T-helper 2 cell treated with Interferon-gamma antibody and Interleukin-4, amounts not matched to agents 5 μg/mL and 100 μg/mL, for 36 hours (primary cell): ENCODE measurements at regions not wholly inside any gene's neighbourhood (a gene's known extent, or its start where the extent isn't known, plus 50 kb on each side); places are given as distances from the start of the nearest gene placed in this dataset.

Experiments
- DNase-seq: peaks from one replicate; pipeline ENCODE4 v3.0.0; 2021; ENCODE audit warnings: low spot score
- H3K27ac Mint-ChIP-seq: one replicate; pipeline ENCODE4 v1.8.0; 2021; ENCODE audit warnings: mild to moderate bottlenecking, mixed read lengths
- H3K27me3 Mint-ChIP-seq: one replicate; pipeline ENCODE4 v1.8.0; 2021; ENCODE audit warnings: low read depth, mixed read lengths
- H3K36me3 Mint-ChIP-seq: one replicate; pipeline ENCODE4 v1.8.0; 2021; ENCODE audit warnings: low read depth, mixed read lengths
- H3K4me1 Mint-ChIP-seq: one replicate; pipeline ENCODE4 v1.8.0; 2021; ENCODE audit warnings: low read depth, mixed read lengths
- H3K4me3 Mint-ChIP-seq: one replicate; pipeline ENCODE4 v1.8.0; 2022; ENCODE audit warnings: mild to moderate bottlenecking, moderate library complexity, mixed read lengths
- H3K9me3 Mint-ChIP-seq: one replicate; pipeline ENCODE4 v1.8.0; 2021; ENCODE audit warnings: mixed read lengths

GRCh38 chr19:56927791-56928207 lies 87.3 kb upstream of the PEG3 start:
- Mint-ChIP-seq H3K4me1 (no peaks in the 10 kb centered on the region), H3K27ac (no peak overlapping the region), H3K4me3 (no peak overlapping the region), H3K36me3 (peaks cover 2% of the 10 kb centered on the region), H3K9me3 (peaks cover 72% of the 10 kb centered on the region), H3K27me3 (no peaks in the 10 kb centered on the region)
- DNase-seq = no peak

DNA sequence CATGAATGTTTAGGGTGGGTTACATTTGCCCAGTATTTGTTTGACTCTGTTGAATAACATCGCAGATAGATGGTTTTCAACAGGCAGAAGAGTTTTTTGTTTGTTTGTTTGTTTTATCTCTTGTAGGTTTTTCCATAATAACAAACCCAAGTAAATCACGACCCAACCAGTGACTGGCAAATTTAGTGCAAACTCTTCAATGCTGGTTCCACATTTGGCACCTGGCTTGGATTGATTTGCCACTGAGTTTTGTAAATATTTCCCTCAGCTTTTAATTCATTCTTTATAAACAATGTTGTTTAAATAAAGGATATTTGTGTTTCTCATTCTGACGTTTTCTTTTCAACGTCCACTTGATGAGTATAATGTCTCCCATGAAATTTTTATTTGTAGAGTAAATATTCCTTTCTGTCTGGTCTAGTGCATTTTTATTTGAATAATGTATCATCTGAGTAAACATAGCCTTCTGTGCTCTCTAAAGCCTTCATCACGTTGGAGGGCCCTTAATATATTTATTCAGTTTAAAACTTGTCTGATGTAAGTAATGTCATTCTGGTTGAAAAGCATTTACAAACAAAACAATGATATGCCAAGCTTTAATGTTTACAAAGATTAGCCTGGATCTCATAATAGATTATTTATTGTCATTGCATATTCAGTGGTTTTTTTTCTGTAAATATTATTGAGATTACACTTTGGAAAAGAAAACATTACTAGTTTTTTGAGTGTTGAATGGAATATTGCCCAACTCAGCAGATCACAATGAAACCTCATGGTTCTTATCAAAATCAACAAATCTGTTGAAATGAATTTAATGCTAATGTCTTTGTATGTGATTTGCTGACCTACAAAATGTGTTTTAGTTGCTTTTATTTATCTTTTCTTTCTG lies 90.4 kb upstream of the PEG3 start:
- H3K36me3 Mint-ChIP-seq = peaks cover 2% of the 10 kb centered on the region
- DNase-seq = no peak
- H3K9me3 Mint-ChIP-seq = peaks cover 56% of the 10 kb centered on the region
- H3K4me1 Mint-ChIP-seq = no peaks in the 10 kb centered on the region
- no peak overlapping the region for H3K4me3 Mint-ChIP-seq
- H3K27me3 Mint-ChIP-seq = no peaks in the 10 kb centered on the region
- no peak overlapping the region for H3K27ac Mint-ChIP-seq

- Mint-ChIP-seq H3K27me3 (no peaks in the 10 kb centered on the region), H3K4me1 (no peaks in the 10 kb centered on the region), H3K36me3 (peaks cover 2% of the 10 kb centered on the region), H3K27ac (no peak overlapping the region), H3K9me3 (peaks cover 50% of the 10 kb centered on the region), H3K4me3 (no peak overlapping the region)
- no peak for DNase-seq
Observed at GRCh38 chr19:56933014-56933705, 92.6 kb upstream of the PEG3 start.

DNA sequence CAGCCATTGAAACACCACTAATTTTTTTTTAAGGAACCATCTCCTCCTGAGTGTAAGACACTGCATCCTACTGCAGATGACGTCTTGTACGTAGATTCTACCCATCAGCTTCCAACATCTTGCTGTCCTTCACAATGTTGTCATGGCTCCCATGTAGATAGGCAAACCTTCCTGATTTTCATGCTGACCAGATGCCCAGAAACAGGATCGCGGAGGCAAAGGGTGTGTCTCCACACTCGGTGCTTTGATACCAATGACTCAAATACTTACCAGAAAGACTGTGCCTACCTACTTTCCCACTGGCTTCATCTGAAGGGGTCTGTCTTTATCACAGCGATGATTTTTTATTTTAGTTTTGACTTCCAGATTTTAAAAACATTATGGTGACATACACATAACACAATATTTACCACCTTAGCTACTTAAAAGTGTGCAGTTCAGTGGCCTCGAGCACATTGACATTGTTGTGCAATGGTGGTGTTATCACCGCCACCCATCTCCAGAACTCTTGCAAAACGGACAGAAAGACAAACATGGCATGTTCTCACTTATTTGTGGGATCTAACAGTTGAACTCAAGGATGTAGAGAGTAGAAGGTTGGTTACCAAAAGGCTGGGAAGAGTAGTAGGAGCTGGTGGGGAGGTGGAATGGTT lies 94.0 kb upstream of the PEG3 start:
- Mint-ChIP-seq H3K9me3 (peaks cover 46% of the 10 kb centered on the region), H3K36me3 (peaks cover 2% of the 10 kb centered on the region), H3K27me3 (no peaks in the 10 kb centered on the region), H3K4me1 (no peaks in the 10 kb centered on the region), H3K4me3 (no peak overlapping the region), H3K27ac (no peak overlapping the region)
- DNase-seq = no peak

DNA sequence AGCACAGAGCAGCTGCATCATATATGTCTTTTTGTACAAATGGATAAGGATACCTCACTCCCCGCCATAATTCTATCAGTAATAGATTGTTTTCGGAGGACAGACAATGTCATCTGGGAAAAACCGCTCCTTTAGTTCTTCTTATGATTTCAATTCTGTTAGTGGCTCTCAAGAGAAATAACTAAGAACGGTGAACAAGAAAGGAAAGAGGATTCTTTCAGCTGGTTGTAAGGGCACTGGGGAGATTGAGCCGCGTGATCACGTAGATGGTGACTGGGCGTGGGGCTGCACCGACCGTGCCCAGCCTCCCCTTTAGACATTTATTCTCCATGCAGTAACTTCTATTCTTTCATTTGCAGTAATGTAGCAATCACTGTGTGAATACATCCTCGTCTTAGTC lies 99.4 kb upstream of the PEG3 start:
- no peaks in the 10 kb centered on the region for H3K36me3 Mint-ChIP-seq
- no peaks in the 10 kb centered on the region for H3K27me3 Mint-ChIP-seq
- no peaks in the 10 kb centered on the region for H3K4me1 Mint-ChIP-seq
- H3K4me3 Mint-ChIP-seq = no peak overlapping the region
- DNase-seq = no peak
- no peak overlapping the region for H3K27ac Mint-ChIP-seq
- H3K9me3 Mint-ChIP-seq = peaks cover 51% of the 10 kb centered on the region

DNA sequence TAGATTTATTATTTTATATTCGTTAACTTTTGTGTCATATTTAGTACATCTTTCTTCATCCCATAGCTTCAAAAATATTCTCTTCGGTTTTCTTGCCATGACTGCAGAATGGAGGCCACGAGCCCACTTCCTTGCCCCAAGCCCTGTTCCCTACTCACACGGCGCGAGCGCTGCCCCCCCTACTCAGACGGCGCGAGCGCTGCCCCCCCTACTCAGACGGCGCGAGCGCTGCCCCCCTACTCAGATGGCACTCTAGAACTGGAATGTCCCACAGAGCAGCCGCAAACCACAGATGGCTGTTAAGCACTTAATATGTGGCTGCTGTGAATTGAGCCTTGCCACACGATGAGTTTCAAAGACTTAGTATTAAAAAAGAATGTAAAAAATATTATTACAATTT lies 102.2 kb upstream of the PEG3 start:
- no peaks in the 10 kb centered on the region for H3K27me3 Mint-ChIP-seq
- DNase-seq = no peak
- H3K9me3 Mint-ChIP-seq = peaks cover 56% of the 10 kb centered on the region
- H3K27ac Mint-ChIP-seq = no peak overlapping the region
- no peaks in the 10 kb centered on the region for H3K4me1 Mint-ChIP-seq
- no peaks in the 10 kb centered on the region for H3K36me3 Mint-ChIP-seq
- H3K4me3 Mint-ChIP-seq = no peak overlapping the region

GRCh38 chr19:56946159-56946558 lies 105.6 kb upstream of the PEG3 start:
- Mint-ChIP-seq H3K27me3 (no peaks in the 10 kb centered on the region), H3K4me1 (no peaks in the 10 kb centered on the region), H3K4me3 (no peak overlapping the region), H3K27ac (no peak overlapping the region), H3K36me3 (no peaks in the 10 kb centered on the region), H3K9me3 (peaks cover 68% of the 10 kb centered on the region)
- no peak for DNase-seq

- no peak overlapping the region for H3K27ac Mint-ChIP-seq
- no peaks in the 10 kb centered on the region for H3K27me3 Mint-ChIP-seq
- H3K4me3 Mint-ChIP-seq = no peak overlapping the region
- peaks cover 64% of the 10 kb centered on the region for H3K9me3 Mint-ChIP-seq
- no peaks in the 10 kb centered on the region for H3K36me3 Mint-ChIP-seq
- H3K4me1 Mint-ChIP-seq = no peaks in the 10 kb centered on the region
- DNase-seq = no peak
Observed at GRCh38 chr19:56947206-56947605, 106.7 kb upstream of the PEG3 start.

- H3K27ac Mint-ChIP-seq = no peak overlapping the region
- no peaks in the 10 kb centered on the region for H3K36me3 Mint-ChIP-seq
- H3K4me3 Mint-ChIP-seq = no peak overlapping the region
- H3K9me3 Mint-ChIP-seq = peaks cover 70% of the 10 kb centered on the region
- no peak for DNase-seq
- no peaks in the 10 kb centered on the region for H3K27me3 Mint-ChIP-seq
- no peaks in the 10 kb centered on the region for H3K4me1 Mint-ChIP-seq
Observed at GRCh38 chr19:56949626-56950025, 109.1 kb upstream of the PEG3 start.

GRCh38 chr19:56951672-56952071 lies 111.1 kb upstream of the PEG3 start:
- Mint-ChIP-seq H3K4me1 (no peaks in the 10 kb centered on the region), H3K9me3 (peaks cover 75% of the 10 kb centered on the region), H3K27ac (no peak overlapping the region), H3K36me3 (no peaks in the 10 kb centered on the region), H3K4me3 (no peak overlapping the region), H3K27me3 (no peaks in the 10 kb centered on the region)
- no peak for DNase-seq

DNA sequence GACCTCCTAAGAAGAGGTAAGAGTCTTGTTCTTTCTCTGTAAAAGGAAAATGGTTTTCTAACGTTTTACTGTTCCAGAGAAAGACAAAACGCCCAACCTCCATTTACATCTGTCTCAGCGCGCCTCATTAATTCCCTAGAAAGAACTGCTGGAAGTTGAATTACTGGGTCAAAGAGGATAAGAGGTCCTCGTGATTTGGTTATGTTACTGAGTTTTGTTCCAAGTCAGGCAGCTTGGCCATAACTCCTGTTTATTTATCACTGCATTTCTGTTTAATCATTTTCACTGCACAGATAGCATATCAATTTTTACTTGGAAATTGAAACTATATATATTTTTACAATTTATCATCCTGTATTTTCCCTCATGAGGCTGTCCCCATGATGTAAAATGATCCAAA lies 112.9 kb upstream of the PEG3 start:
- Mint-ChIP-seq H3K36me3 (no peaks in the 10 kb centered on the region), H3K9me3 (peaks cover 78% of the 10 kb centered on the region), H3K4me1 (no peaks in the 10 kb centered on the region), H3K4me3 (no peak overlapping the region), H3K27ac (no peak overlapping the region), H3K27me3 (no peaks in the 10 kb centered on the region)
- no peak for DNase-seq

DNA sequence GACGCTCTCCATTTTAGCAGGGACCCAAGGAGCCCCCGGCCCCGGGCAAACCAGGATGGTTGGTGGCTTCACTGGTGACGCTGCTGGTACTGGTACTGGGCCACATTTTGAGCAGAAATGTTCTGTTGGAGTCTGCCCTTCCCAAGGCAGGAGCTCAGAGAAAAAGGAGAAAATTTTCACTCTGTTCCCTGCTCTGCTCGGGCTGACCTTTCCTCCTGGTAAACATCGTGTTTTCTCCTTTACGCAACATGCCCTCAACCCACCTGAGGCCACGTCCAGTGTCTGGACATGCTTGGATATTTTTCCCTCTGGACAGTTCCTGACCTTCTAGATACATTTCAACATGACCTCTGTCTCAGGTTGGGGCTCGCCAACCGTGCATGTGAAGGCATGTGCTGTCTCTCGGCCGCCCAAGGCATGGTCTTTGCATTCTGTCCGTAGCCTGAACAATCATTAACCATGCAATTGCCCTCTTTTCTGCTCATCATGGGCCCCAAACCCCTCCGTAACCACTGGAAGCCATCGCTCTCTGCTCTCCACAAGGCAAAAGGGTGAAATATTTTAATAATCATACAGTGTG lies 115.2 kb upstream of the PEG3 start:
- DNase-seq = no peak
- Mint-ChIP-seq H3K27ac (no peak overlapping the region), H3K27me3 (no peaks in the 10 kb centered on the region), H3K36me3 (no peaks in the 10 kb centered on the region), H3K4me3 (no peak overlapping the region), H3K4me1 (no peaks in the 10 kb centered on the region), H3K9me3 (peaks cover 71% of the 10 kb centered on the region)

DNA sequence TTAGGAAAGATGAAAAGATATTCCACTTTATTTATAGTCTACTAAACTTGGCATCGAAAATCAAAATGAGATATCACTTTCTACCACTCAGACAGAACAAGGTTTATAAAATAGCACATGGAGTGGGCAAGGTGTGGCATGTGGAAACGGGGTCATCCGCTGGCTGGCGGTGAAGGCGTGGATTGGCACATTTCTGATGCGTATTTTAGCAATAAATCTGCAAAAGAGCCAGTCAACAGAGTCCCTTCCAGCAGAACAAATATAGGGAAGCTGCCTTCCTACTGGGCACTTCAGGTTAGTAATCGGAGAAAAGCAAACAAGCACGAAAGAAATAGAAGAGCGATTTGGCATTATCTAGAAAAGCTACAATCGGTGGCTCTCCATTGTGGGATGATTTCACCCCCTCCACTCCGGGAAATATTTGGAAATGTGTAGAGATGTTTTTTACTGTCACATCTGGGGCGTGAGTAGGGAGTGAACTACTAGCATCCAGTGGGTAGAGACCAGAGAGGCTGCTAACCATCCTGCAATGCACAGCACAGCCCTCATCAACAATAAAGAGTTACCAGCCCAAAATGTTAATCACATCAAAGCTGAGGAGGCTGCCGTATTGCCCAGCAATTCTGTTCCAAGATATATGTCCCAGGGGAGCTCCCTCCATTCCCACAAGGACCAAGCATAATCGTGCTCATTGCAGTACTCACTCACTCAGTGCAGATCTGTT lies 116.1 kb upstream of the PEG3 start:
- peaks cover 69% of the 10 kb centered on the region for H3K9me3 Mint-ChIP-seq
- H3K4me1 Mint-ChIP-seq = no peaks in the 10 kb centered on the region
- no peak overlapping the region for H3K4me3 Mint-ChIP-seq
- H3K36me3 Mint-ChIP-seq = no peaks in the 10 kb centered on the region
- no peak for DNase-seq
- H3K27ac Mint-ChIP-seq = no peak overlapping the region
- no peaks in the 10 kb centered on the region for H3K27me3 Mint-ChIP-seq
